ENCODE measurements at regions not wholly inside any gene's neighbourhood (a gene's known extent, or its start where the extent isn't known, plus 50 kb on each side); places are given as distances from the start of the nearest gene placed in this dataset.

- Histone ChIP-seq H2AFZ (ENCODE audit: low read length) (no peak overlapping the region), H4K91ac (replicated peaks; ENCODE audit: insufficient read length, low read length) (no peak overlapping the region), H3K23ac (ENCODE audit: insufficient read length) (no peak overlapping the region), H3K9ac (replicated peaks in 1 of 4; ENCODE audit: extremely low read depth in 1 of 4, low read depth in 3 of 4, low read length in 3 of 4) (no peak overlapping the region), H3K79me1 (ENCODE audit: low read depth, low read length) (no peaks in the 10 kb centered on the region), H3K23me2 (ENCODE audit: low read depth, low read length) (no peaks in the 10 kb centered on the region), H3K79me2 (ENCODE audit: control insufficient read depth in 1 of 2, insufficient read depth in 2 of 2, low read length in 2 of 2) (no peaks in the 10 kb centered on the region), H3K4me2 (ENCODE audit: insufficient read depth in 1 of 2, low read depth in 2 of 2, low read length in 2 of 2) (no peak overlapping the region), H3K4me1 (replicated peaks in 1 of 4; ENCODE audit: control insufficient read depth in 3 of 4, insufficient read depth in 4 of 4, low read length in 3 of 4) (no peaks in the 10 kb centered on the region), H2BK5ac (ENCODE audit: low read depth, low read length) (no peak overlapping the region), H4K5ac (ENCODE audit: insufficient read length, low read depth, low read length) (no peak overlapping the region), H4K8ac (ENCODE audit: extremely low read depth, insufficient read depth, low read length) (no peak overlapping the region), H2AK5ac (ENCODE audit: low read depth, low read length) (no peak overlapping the region), H3K36me3 (ENCODE audit: control insufficient read depth in 2 of 4, insufficient read depth in 4 of 4, low read length in 3 of 4) (no peaks in the 10 kb centered on the region), H3K4me3 (ENCODE audit: extremely low read depth in 1 of 4, insufficient read depth in 2 of 4, low read depth in 3 of 4, low read length in 4 of 4) (no peak overlapping the region), H2BK15ac (ENCODE audit: low read length) (no peak overlapping the region), H2BK12ac (ENCODE audit: low read depth, low read length) (no peak overlapping the region), H3K14ac (ENCODE audit: insufficient read length) (no peak overlapping the region), H2BK120ac (replicated peaks; ENCODE audit: low read depth, low read length) (no peak overlapping the region), H3K9me3 (ENCODE audit: insufficient read depth in 2 of 2, low read depth in 1 of 2, low read length in 1 of 2) (peaks cover 0 to 5% of the 10 kb centered on the region in 2 experiments; a peak in 1 of 4 replicates), H3K4ac (replicated peaks; ENCODE audit: insufficient read length, low read depth, low read length) (no peak overlapping the region), H2BK20ac (ENCODE audit: low read length) (no peak overlapping the region), H3K27ac (ENCODE audit: low read depth, low read length) (no peak overlapping the region), H4K20me1 (replicated peaks in 1 of 2; ENCODE audit: control insufficient read depth in 1 of 2, insufficient read depth in 2 of 2, low read length in 2 of 2) (no peaks in the 10 kb centered on the region), H3K18ac (ENCODE audit: extremely low read depth, low read length) (no peak overlapping the region), H3K27me3 (replicated peaks in 1 of 4; ENCODE audit: control insufficient read depth in 3 of 4, extremely low read depth in 1 of 4, insufficient read depth in 3 of 4, low read length in 3 of 4) (no peaks in the 10 kb centered on the region), H3K56ac (replicated peaks; ENCODE audit: insufficient read length, low read depth, low read length) (no peak overlapping the region)
- WGBS, 2 experiments (ENCODE audit: extremely low coverage in 1 of 2, insufficient coverage in 1 of 2, insufficient read length in 1 of 2, insufficient replicate concordance in 2 of 2, low coverage in 1 of 2, low lambda C conversion rate in 2 of 2, missing lambda C conversion rate in 1 of 2) = 93% methylated on average over 2 of the region's 2 CpGs; no CpG with 5 or more reads in 1 of the 2 experiments
- POLR2A ChIA-PET (ENCODE audit: partially characterized antibody) = no interaction called here
- CTCF ChIA-PET (ENCODE audit: partially characterized antibody) = interaction anchor here (1.6 kb wide), 1 partner anchor 9 kb away, joined by 3 read pairs; no protein-coding TSS in a partner anchor
- TF ChIP-seq, protein P1, sequence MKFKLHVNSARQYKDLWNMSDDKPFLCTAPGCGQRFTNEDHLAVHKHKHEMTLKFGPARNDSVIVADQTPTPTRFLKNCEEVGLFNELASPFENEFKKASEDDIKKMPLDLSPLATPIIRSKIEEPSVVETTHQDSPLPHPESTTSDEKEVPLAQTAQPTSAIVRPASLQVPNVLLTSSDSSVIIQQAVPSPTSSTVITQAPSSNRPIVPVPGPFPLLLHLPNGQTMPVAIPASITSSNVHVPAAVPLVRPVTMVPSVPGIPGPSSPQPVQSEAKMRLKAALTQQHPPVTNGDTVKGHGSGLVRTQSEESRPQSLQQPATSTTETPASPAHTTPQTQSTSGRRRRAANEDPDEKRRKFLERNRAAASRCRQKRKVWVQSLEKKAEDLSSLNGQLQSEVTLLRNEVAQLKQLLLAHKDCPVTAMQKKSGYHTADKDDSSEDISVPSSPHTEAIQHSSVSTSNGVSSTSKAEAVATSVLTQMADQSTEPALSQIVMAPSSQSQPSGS (IDR thresholded peaks at IDR 0.05; ENCODE audit: low read length) = no peak
- TF ChIP-seq EP300 (IDR thresholded peaks at IDR 0.05; ENCODE audit: borderline replicate concordance in 1 of 2, low read depth in 2 of 2, low read length in 2 of 2) = no peak
- no peak for TF ChIP-seq CTBP2 (IDR thresholded peaks at IDR 0.05; ENCODE audit: borderline replicate concordance, insufficient read depth, insufficient read length, low read length)
- no peak for TF ChIP-seq CHD1 (IDR thresholded peaks at IDR 0.05; ENCODE audit: low read depth, low read length)
- no peak for TF ChIP-seq GTF2F1 (IDR thresholded peaks at IDR 0.05; ENCODE audit: borderline replicate concordance, low read depth, low read length)
- no peak for DNase-seq (ENCODE audit: low read depth in 1 of 2, low spot score in 2 of 2)
- FAIRE-seq = no peak
Observed at GRCh38 chr2:171608168-171608567, 79.1 kb upstream of the DYNC1I2 start.

Data from H1 (cell line).